Progenitor cell of endocrine pancreas (in vitro differentiated cells): ENCODE measurements at regions not wholly inside any gene's neighbourhood (a gene's known extent, or its start where the extent isn't known, plus 50 kb on each side); places are given as distances from the start of the nearest gene placed in this dataset.

ENCODE experiments used
- DNase-seq: peaks from one replicate; pipeline ENCODE4 v3.0.0; 2021; ENCODE audit warnings: low spot score; ENCODE audit not compliant: unreplicated experiment
- H3K27ac Mint-ChIP-seq: 2 replicates; pipeline ENCODE4 v1.8.0; 2021; ENCODE audit warnings: mild to moderate bottlenecking, moderate library complexity, mixed read lengths
- H3K27me3 Mint-ChIP-seq: 2 replicates; pipeline ENCODE4 v1.8.0; 2021; ENCODE audit warnings: mixed read lengths
- H3K36me3 Mint-ChIP-seq: 2 replicates; pipeline ENCODE4 v1.8.0; 2022; ENCODE audit warnings: mixed read lengths; ENCODE audit not compliant: insufficient read depth
- H3K4me1 Mint-ChIP-seq: 2 replicates; pipeline ENCODE4 v1.8.0; 2021; ENCODE audit warnings: low read depth, mixed read lengths
- H3K4me3 Mint-ChIP-seq: 2 replicates; pipeline ENCODE4 v1.8.0; 2021; ENCODE audit warnings: low read depth, mild to moderate bottlenecking, moderate library complexity, mixed read lengths
- H3K9me3 Mint-ChIP-seq: 2 replicates; pipeline ENCODE4 v1.8.0; 2021; ENCODE audit warnings: low read depth, mixed read lengths
- CTCF ChIP-seq: fragments of 200-600 bp; sonication (generic); IDR thresholded peaks from one replicate; pipeline ENCODE4 v1.5.0; 2021; ENCODE audit warnings: antibody characterized with exemption, mild to moderate bottlenecking; ENCODE audit not compliant: unreplicated experiment

DNA sequence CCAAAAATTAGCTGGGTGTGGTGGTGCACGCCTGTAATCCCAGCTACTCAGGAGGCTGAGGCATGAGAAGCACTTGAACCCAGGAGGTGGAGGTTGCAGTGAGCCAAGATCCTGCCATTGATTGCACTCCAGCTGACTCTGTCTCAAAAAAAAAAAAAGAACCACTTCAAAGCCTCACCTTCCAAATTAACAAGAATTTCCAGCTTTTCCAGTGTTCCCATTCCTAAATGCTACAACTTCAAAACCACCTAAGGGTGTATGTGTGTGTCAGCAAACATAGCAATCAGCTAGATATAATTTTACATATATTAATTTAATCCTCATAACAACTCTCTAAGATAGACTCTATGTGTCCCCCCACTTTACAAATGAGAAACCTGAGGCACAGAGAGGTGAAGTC, 512.5 kb upstream of the PROK2 start:
- Mint-ChIP-seq H3K4me3 (no peak overlapping the region), H3K4me1 (no peaks in the 10 kb centered on the region), H3K27ac (no peak overlapping the region), H3K9me3 (no peaks in the 10 kb centered on the region), H3K36me3 (no peaks in the 10 kb centered on the region), H3K27me3 (peaks cover 21% of the 10 kb centered on the region)
- no peak for TF ChIP-seq CTCF
- DNase-seq, result no peak

DNA sequence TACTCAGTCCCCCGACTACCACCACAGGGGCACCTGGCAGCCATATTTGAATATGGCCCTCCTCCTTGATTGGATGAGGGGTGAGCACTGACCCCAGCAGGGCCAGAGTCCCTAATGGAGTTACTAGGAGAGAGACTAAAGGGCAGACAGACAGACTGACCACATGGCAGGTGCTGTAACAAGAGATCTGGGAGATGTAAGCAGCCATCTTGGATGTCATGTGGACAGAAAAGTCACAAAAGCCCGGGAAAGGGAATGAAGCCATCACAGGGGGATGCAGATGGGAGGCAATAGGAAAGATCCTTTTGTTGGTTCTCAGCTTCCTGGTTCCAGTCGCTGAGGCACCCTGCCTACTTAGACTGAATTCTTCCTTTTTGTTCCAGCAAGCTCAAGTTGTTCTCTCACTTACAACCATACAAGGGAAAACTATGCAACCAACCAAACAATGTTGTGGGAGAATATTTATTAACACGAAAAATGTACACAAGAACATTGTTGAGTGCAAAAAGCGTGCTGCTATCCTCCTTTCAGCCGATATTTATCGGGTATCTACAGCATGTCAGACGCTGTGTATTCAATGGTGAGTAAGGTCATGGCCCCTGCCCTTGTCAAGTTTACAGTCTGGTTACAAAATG, 511.6 kb upstream of the PROK2 start:
- H3K27me3 Mint-ChIP-seq, result peaks cover 24% of the 10 kb centered on the region
- H3K36me3 Mint-ChIP-seq, result no peaks in the 10 kb centered on the region
- H3K4me3 Mint-ChIP-seq, result no peak overlapping the region
- H3K4me1 Mint-ChIP-seq, result no peaks in the 10 kb centered on the region
- H3K9me3 Mint-ChIP-seq, result no peaks in the 10 kb centered on the region
- DNase-seq, result no peak
- H3K27ac Mint-ChIP-seq, result no peak overlapping the region
- no peak for TF ChIP-seq CTCF

DNA sequence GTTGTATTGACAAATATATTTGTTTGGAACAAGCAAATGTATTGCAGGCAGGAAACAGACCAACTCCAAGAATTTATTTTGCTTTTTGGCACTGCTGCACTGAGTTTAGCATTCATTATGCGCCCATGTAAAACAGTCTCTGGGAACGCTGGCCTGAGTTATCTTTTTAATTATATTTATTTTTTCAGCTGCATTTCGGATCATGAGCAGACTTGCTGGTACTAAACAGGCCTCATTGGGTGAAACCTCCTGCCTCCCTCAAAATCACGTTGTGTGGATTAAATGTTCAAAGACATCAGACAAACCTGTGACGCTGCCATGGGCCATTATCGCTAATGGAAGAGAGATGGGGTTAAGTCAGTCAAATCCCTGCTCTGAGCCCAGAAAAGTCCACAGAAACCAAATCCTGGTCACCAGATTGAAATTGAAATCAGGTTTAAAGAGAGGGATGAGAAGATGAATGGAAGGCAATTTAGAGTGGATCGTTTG, 511.1 kb upstream of the PROK2 start:
- Mint-ChIP-seq H3K27me3 (peaks cover 21% of the 10 kb centered on the region), H3K36me3 (no peaks in the 10 kb centered on the region), H3K4me1 (no peaks in the 10 kb centered on the region), H3K27ac (no peak overlapping the region), H3K9me3 (no peaks in the 10 kb centered on the region), H3K4me3 (no peak overlapping the region)
- TF ChIP-seq CTCF, result no peak
- no peak for DNase-seq

GRCh38 chr3:72295276-72295961, 510.5 kb upstream of the PROK2 start:
- no peaks in the 10 kb centered on the region for H3K36me3 Mint-ChIP-seq
- no peaks in the 10 kb centered on the region for H3K4me1 Mint-ChIP-seq
- H3K9me3 Mint-ChIP-seq, result no peaks in the 10 kb centered on the region
- H3K27me3 Mint-ChIP-seq, result peaks cover 21% of the 10 kb centered on the region
- no peak for TF ChIP-seq CTCF
- no peak overlapping the region for H3K4me3 Mint-ChIP-seq
- no peak for DNase-seq
- no peak overlapping the region for H3K27ac Mint-ChIP-seq

DNA sequence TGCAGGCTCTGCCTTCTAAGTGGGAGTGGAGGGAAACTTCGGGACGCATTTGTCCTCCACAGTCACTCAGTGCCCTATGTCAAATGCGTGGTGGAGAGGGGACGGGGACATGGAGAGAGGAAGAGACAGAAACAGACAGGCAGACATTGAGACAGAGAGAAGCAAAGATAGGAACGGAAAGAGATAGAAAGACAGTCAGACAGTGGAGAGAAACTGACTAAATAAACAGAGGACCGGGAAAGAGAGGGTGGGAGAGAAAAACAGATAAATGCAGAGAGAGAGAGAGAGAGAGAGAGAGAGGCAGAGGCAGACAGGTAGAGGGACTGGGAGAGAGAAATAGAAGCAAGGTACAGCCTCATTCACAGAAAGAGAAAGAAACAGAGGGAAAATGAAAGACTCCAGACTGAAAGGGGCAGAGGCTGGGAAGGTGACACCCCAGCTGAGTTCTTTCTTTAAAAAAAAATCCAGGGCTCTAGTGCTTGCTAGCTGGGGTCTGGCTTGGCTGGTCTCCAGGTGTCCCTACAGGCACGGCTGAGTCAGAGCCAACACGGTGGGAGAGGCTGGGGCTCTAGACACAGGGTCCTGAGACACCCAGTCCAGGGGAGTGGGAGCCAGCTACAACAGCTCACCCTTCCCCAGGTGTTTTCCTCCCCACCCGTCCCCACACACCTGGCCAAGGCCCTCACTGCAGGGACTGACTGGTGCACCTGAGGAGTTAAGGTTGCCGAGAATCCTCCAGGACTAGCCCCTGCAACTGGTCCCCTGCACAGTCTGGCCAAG, 506.1 kb upstream of the PROK2 start:
- Mint-ChIP-seq H3K4me1 (peaks cover 3% of the 10 kb centered on the region), H3K27me3 (peaks cover 34% of the 10 kb centered on the region), H3K9me3 (peaks cover 3% of the 10 kb centered on the region), H3K4me3 (no peak overlapping the region), H3K36me3 (no peaks in the 10 kb centered on the region), H3K27ac (no peak overlapping the region)
- DNase-seq, result no peak
- TF ChIP-seq CTCF, result no peak
